Ishikawa (cell line): ENCODE measurements at regions not wholly inside any gene's neighbourhood (a gene's known extent, or its start where the extent isn't known, plus 50 kb on each side); places are given as distances from the start of the nearest gene placed in this dataset.

Source experiments
- CREB1 ChIP-seq: IDR thresholded peaks from 2 replicates; pipeline ENCODE4 v1.6.1; 2012; ENCODE audit warnings: low read depth
- NFIC ChIP-seq: IDR thresholded peaks from 2 replicates; pipeline ENCODE4 v1.6.1; 2012
- YY1 ChIP-seq: IDR thresholded peaks from 2 replicates; pipeline ENCODE4 v1.6.1; 2012; ENCODE audit warnings: low read depth
- TF ChIP-seq, protein P1 (sequence below): IDR thresholded peaks from 2 replicates; pipeline ENCODE4 v1.6.1; 2012; ENCODE audit warnings: low read depth, mild to moderate bottlenecking

DNA sequence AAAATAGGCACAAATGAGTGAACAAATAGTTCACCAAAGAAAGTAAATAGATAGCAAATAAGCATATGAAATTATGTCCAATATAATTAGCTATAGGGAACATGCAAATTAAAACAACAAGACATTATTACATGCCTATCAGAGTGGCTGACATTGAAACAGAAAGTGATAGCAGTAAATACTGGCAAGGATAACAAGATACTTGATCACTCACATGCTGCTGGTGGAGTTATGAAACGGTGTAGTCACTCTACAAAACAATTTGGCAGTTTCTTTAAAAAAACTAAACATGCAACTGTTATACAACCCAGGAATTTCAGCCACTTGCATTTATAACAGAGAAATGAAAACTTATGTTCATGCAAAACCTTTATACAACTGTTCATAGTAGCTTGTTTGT is 439.2 kb upstream of the ACVR2A start:
- TF ChIP-seq, protein P1, sequence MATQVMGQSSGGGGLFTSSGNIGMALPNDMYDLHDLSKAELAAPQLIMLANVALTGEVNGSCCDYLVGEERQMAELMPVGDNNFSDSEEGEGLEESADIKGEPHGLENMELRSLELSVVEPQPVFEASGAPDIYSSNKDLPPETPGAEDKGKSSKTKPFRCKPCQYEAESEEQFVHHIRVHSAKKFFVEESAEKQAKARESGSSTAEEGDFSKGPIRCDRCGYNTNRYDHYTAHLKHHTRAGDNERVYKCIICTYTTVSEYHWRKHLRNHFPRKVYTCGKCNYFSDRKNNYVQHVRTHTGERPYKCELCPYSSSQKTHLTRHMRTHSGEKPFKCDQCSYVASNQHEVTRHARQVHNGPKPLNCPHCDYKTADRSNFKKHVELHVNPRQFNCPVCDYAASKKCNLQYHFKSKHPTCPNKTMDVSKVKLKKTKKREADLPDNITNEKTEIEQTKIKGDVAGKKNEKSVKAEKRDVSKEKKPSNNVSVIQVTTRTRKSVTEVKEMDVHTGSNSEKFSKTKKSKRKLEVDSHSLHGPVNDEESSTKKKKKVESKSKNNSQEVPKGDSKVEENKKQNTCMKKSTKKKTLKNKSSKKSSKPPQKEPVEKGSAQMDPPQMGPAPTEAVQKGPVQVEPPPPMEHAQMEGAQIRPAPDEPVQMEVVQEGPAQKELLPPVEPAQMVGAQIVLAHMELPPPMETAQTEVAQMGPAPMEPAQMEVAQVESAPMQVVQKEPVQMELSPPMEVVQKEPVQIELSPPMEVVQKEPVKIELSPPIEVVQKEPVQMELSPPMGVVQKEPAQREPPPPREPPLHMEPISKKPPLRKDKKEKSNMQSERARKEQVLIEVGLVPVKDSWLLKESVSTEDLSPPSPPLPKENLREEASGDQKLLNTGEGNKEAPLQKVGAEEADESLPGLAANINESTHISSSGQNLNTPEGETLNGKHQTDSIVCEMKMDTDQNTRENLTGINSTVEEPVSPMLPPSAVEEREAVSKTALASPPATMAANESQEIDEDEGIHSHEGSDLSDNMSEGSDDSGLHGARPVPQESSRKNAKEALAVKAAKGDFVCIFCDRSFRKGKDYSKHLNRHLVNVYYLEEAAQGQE, result no peak
- TF ChIP-seq YY1 (no peak), CREB1 (no peak), NFIC (no peak)
